ENCODE measurements at regions not wholly inside any gene's neighbourhood (a gene's known extent, or its start where the extent isn't known, plus 50 kb on each side); places are given as distances from the start of the nearest gene placed in this dataset.

- no peak for TF ChIP-seq GATA2 (IDR thresholded peaks at IDR 0.05; ENCODE audit: low read depth, low read length)
- no peak for TF ChIP-seq GATA3 (IDR thresholded peaks at IDR 0.05; ENCODE audit: low read depth, low read length)
Measured at GRCh38 chr2:138414014-138414413, 87.6 kb upstream of the SPOPL start.

- TF ChIP-seq GATA2 (IDR thresholded peaks at IDR 0.05; ENCODE audit: low read depth, low read length) (no peak), GATA3 (IDR thresholded peaks at IDR 0.05; ENCODE audit: low read depth, low read length) (no peak)
Measured at GRCh38 chr2:138415985-138416384, 85.6 kb upstream of the SPOPL start.

GRCh38 chr2:138418453-138418852, 83.1 kb upstream of the SPOPL start:
- TF ChIP-seq GATA3 (IDR thresholded peaks at IDR 0.05; ENCODE audit: low read depth, low read length) = no peak
- TF ChIP-seq GATA2 (IDR thresholded peaks at IDR 0.05; ENCODE audit: low read depth, low read length) = no peak

- no peak for TF ChIP-seq GATA2 (IDR thresholded peaks at IDR 0.05; ENCODE audit: low read depth, low read length)
Measured at GRCh38 chr2:138421315-138421970, 80.1 kb upstream of the SPOPL start.

- TF ChIP-seq GATA3 (IDR thresholded peaks at IDR 0.05; ENCODE audit: low read depth, low read length) (no peak), GATA2 (IDR thresholded peaks at IDR 0.05; ENCODE audit: low read depth, low read length) (no peak)
Measured at GRCh38 chr2:138421971-138422335, 79.6 kb upstream of the SPOPL start.

GRCh38 chr2:138423198-138423597, 78.4 kb upstream of the SPOPL start:
- TF ChIP-seq GATA2 (IDR thresholded peaks at IDR 0.05; ENCODE audit: low read depth, low read length) (no peak), GATA3 (IDR thresholded peaks at IDR 0.05; ENCODE audit: low read depth, low read length) (no peak)

- TF ChIP-seq GATA2 (IDR thresholded peaks at IDR 0.05; ENCODE audit: low read depth, low read length) = no peak
- no peak for TF ChIP-seq GATA3 (IDR thresholded peaks at IDR 0.05; ENCODE audit: low read depth, low read length)
Measured at GRCh38 chr2:138423745-138424144, 77.8 kb upstream of the SPOPL start.

- TF ChIP-seq GATA2 (IDR thresholded peaks at IDR 0.05; ENCODE audit: low read depth, low read length) = no peak
- no peak for TF ChIP-seq GATA3 (IDR thresholded peaks at IDR 0.05; ENCODE audit: low read depth, low read length)
Measured at GRCh38 chr2:138424436-138425140, 77.0 kb upstream of the SPOPL start.

GRCh38 chr2:138428710-138429440, 72.7 kb upstream of the SPOPL start:
- TF ChIP-seq GATA3 (IDR thresholded peaks at IDR 0.05; ENCODE audit: low read depth, low read length) (no peak), GATA2 (IDR thresholded peaks at IDR 0.05; ENCODE audit: low read depth, low read length) (no peak)

GRCh38 chr2:138430181-138430580, 71.4 kb upstream of the SPOPL start:
- TF ChIP-seq GATA3 (IDR thresholded peaks at IDR 0.05; ENCODE audit: low read depth, low read length) (no peak), GATA2 (IDR thresholded peaks at IDR 0.05; ENCODE audit: low read depth, low read length) (no peak)

GRCh38 chr2:138432971-138433370, 68.6 kb upstream of the SPOPL start:
- TF ChIP-seq GATA2 (IDR thresholded peaks at IDR 0.05; ENCODE audit: low read depth, low read length) = no peak
- no peak for TF ChIP-seq GATA3 (IDR thresholded peaks at IDR 0.05; ENCODE audit: low read depth, low read length)

GRCh38 chr2:138433995-138434951, 67.3 kb upstream of the SPOPL start:
- TF ChIP-seq GATA3 (IDR thresholded peaks at IDR 0.05; ENCODE audit: low read depth, low read length) (no peak), GATA2 (IDR thresholded peaks at IDR 0.05; ENCODE audit: low read depth, low read length) (no peak)

- TF ChIP-seq GATA3 (IDR thresholded peaks at IDR 0.05; ENCODE audit: low read depth, low read length) (0 out of 2 replicates have a peak, but pooled peaks have one; percentile 13), GATA2 (IDR thresholded peaks at IDR 0.05; ENCODE audit: low read depth, low read length) (peak; percentile 17; the same call in 1 of the 2 replicates)
Measured at GRCh38 chr2:138435701-138436100, 65.9 kb upstream of the SPOPL start.

- TF ChIP-seq GATA3 (IDR thresholded peaks at IDR 0.05; ENCODE audit: low read depth, low read length) (no peak), GATA2 (IDR thresholded peaks at IDR 0.05; ENCODE audit: low read depth, low read length) (no peak)
Measured at GRCh38 chr2:138439733-138440132, 61.8 kb upstream of the SPOPL start.
